ENCODE measurements at regions not wholly inside any gene's neighbourhood (a gene's known extent, or its start where the extent isn't known, plus 50 kb on each side); places are given as distances from the start of the nearest gene placed in this dataset.
"Not testable (repeated sequence)": the region's sequence is repeated elsewhere in the genome, so short reads cannot be mapped to it uniquely, and the experiment has no call there.

DNA sequence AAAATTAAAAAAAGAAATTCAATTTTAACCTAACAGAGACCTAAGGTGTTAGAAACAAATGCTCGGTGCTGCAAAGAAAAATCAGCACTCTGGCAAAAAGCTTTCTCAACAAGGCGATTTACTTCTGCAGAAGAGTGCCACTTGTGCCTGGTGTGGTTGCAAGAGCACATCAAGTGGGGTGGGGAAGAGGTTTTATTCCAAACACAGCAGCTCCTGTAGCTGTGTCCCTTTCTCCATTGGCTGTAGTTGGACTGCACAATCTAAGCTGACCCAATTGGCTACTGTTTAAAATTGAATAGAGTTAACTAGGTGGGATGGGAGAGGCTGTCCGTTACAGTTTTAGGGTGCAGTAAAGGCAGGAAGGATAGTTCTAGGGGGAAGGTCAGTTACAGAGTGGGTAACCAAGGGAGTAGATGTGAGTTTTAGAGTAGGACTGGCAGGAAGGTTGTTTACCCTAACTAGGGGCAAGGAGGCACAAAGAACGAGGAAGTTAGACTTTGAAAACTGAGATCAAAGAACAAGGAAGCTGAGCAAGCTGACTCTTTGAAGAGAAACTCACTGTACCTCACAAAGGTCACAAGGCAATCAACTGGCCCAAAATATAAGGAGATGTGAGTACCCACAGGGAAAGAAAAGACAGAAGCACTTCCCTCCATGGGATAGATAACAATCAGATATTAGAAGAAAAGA, 145.7 kb downstream of the LIG4 start:
- no peak for DNase-seq (ENCODE audit: low spot score in 2 of 2)
- TF ChIP-seq EP300 (IDR thresholded peaks at IDR 0.05) (no peak), POLR2AphosphoS5 (IDR thresholded peaks at IDR 0.05) (no peak), POLR2A (IDR thresholded peaks at IDR 0.05) (no peak)
- TF ChIP-seq, protein P1, sequence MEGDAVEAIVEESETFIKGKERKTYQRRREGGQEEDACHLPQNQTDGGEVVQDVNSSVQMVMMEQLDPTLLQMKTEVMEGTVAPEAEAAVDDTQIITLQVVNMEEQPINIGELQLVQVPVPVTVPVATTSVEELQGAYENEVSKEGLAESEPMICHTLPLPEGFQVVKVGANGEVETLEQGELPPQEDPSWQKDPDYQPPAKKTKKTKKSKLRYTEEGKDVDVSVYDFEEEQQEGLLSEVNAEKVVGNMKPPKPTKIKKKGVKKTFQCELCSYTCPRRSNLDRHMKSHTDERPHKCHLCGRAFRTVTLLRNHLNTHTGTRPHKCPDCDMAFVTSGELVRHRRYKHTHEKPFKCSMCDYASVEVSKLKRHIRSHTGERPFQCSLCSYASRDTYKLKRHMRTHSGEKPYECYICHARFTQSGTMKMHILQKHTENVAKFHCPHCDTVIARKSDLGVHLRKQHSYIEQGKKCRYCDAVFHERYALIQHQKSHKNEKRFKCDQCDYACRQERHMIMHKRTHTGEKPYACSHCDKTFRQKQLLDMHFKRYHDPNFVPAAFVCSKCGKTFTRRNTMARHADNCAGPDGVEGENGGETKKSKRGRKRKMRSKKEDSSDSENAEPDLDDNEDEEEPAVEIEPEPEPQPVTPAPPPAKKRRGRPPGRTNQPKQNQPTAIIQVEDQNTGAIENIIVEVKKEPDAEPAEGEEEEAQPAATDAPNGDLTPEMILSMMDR (IDR thresholded peaks at IDR 0.05) = no peak
- no peak overlapping the region for H3K27ac ChIP-seq
- H3K27me3 ChIP-seq = no peaks in the 10 kb centered on the region
- H3K36me3 ChIP-seq = no peaks in the 10 kb centered on the region
- peaks cover 3% of the 10 kb centered on the region for H3K9me3 ChIP-seq
- H3K4me3 ChIP-seq = no peak overlapping the region
- no peaks in the 10 kb centered on the region for H3K4me1 ChIP-seq
- WGBS = 58% methylated on average over 4 of the region's 4 CpGs

DNA sequence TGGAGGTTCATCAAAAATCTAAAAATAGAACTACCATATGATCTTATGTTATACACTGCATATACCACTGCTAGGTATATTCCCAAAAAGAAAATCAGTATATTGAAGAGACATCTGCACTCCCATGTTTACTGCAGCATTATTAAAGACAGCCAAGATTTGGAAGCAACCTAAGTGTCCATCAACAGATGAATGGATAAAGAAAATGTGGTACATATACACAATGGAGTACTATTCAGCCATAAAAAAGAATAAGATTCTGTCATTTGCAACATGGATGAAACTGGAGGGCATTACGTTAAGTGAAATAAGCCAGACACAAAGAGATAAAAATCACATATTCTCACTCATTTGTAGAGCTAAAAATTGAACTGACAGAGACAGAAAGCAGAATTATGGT, 151.0 kb downstream of the LIG4 start:
- not testable (repeated sequence) for H3K36me3 ChIP-seq; H3K27ac ChIP-seq; H3K4me1 ChIP-seq; H3K4me3 ChIP-seq; H3K9me3 ChIP-seq; DNase-seq (ENCODE audit: low spot score in 2 of 2); H3K27me3 ChIP-seq
- WGBS = 56% methylated on average over 1 of the region's 1 CpG

DNA sequence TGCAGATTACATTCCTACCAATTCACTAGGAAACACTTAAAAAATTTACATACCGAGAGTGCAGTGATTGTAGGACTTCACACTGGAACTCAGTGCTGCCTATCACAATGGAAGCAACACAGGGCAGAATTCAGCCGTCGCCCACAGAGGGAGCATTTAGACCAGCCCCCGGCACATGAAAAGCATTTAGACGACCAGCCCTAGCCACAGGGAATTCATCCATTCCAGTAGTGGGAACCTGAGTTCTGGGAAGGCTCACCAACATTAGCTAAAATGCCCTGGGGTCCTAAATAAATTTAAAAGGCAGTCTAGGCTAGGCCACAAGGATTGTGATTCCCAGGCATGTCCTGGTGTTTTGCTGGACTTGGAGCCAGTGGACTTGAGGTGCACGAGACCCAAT, 155.2 kb downstream of the LIG4 start:
- H3K27ac ChIP-seq = no peak overlapping the region
- no peak overlapping the region for H3K4me3 ChIP-seq
- TF ChIP-seq POLR2AphosphoS5 (IDR thresholded peaks at IDR 0.05) (no peak), POLR2A (IDR thresholded peaks at IDR 0.05) (no peak), EP300 (IDR thresholded peaks at IDR 0.05) (no peak)
- no peaks in the 10 kb centered on the region for H3K4me1 ChIP-seq
- H3K27me3 ChIP-seq = no peaks in the 10 kb centered on the region
- H3K9me3 ChIP-seq = no peaks in the 10 kb centered on the region
- WGBS = 62% methylated on average over 6 of the region's 6 CpGs
- no peaks in the 10 kb centered on the region for H3K36me3 ChIP-seq
- DNase-seq (ENCODE audit: low spot score in 2 of 2) = no peak

DNA sequence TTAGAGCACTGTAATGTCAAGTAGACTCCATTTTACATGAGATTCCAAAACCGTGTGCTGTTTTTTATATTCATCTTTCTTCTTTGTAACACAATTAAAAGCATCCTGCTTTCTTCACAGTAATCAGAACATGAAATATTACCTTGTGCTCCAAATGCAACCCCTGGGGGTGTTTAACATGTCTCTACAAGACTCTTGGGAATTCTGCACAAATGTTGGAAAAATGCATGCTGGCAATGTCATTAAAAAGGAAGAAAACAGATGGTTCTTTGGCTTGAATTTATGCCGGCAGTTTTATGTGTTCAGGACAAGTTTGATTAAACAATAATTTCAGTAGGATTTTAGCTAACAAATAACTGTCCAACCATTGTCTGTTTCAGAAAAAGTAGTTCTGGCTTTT, 159.1 kb downstream of the LIG4 start:
- WGBS = 16% methylated on average over 2 of the region's 2 CpGs
- Histone ChIP-seq H3K9me3 (no peaks in the 10 kb centered on the region), H3K36me3 (no peaks in the 10 kb centered on the region), H3K4me3 (no peak overlapping the region), H3K27me3 (no peaks in the 10 kb centered on the region), H3K4me1 (no peaks in the 10 kb centered on the region), H3K27ac (no peak overlapping the region)
- TF ChIP-seq POLR2AphosphoS5 (IDR thresholded peaks at IDR 0.05) = no peak
- no peak for TF ChIP-seq EP300 (IDR thresholded peaks at IDR 0.05)
- no peak for TF ChIP-seq POLR2A (IDR thresholded peaks at IDR 0.05)
- TF ChIP-seq, protein P1 (IDR thresholded peaks at IDR 0.05) = no peak
- DNase-seq (ENCODE audit: low spot score in 2 of 2) = no peak

DNA sequence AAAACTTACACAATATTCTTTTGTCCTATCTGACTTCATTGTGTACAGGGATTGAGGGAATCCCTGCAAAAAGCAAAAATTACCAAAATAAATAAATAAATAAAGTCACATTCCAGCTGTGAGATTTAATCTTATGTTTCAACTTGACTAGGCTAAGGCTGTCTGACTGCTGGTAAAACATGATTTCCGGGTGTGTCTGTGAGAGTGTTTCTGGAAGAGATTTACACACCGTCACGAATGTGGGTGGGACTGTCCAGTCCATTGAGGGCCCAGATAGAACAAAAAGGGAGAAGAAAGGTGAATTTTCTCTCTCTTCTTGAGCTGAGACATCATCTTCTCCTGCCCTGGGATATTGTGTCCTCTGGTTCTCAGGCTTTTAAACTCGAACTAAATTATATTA, 166.1 kb downstream of the LIG4 start:
- no peaks in the 10 kb centered on the region for H3K27me3 ChIP-seq
- H3K27ac ChIP-seq = no peak overlapping the region
- no peaks in the 10 kb centered on the region for H3K4me1 ChIP-seq
- DNase-seq (ENCODE audit: low spot score in 2 of 2) = no peak
- 32% methylated on average over 4 of the region's 4 CpGs for WGBS
- TF ChIP-seq, protein P1 (IDR thresholded peaks at IDR 0.05) = no peak
- TF ChIP-seq POLR2AphosphoS5 (IDR thresholded peaks at IDR 0.05) = no peak
- no peak for TF ChIP-seq POLR2A (IDR thresholded peaks at IDR 0.05)
- no peak for TF ChIP-seq EP300 (IDR thresholded peaks at IDR 0.05)
- no peak overlapping the region for H3K4me3 ChIP-seq
- H3K9me3 ChIP-seq = no peaks in the 10 kb centered on the region
- H3K36me3 ChIP-seq = no peaks in the 10 kb centered on the region

DNA sequence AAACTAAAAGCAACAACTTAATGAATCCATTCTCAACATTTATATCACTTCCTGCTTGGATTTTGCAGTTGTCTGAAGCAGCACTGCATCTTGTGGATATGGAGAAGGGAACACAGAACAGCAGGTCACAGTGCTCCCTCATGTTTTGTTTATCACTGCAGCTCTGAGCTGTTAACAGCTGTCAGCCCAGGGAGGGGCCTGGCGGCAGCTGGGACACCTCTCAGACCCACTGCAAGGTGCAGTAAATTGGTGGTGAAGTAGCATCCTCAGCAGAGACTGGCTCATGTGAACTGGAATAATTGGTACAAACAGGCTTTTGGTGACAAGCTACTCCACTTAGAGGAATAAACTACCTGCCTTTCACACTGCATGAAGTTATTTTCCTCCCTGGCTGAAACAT, 170.4 kb downstream of the LIG4 start:
- Histone ChIP-seq H3K36me3 (no peaks in the 10 kb centered on the region), H3K4me3 (no peak overlapping the region), H3K9me3 (no peaks in the 10 kb centered on the region), H3K27me3 (no peaks in the 10 kb centered on the region), H3K27ac (no peak overlapping the region), H3K4me1 (no peaks in the 10 kb centered on the region)
- 50% methylated on average over 1 of the region's 1 CpG for WGBS
- no peak for DNase-seq (ENCODE audit: low spot score in 2 of 2)
- no peak for TF ChIP-seq POLR2A (IDR thresholded peaks at IDR 0.05)
- no peak for TF ChIP-seq EP300 (IDR thresholded peaks at IDR 0.05)
- TF ChIP-seq POLR2AphosphoS5 (IDR thresholded peaks at IDR 0.05) = no peak
- TF ChIP-seq, protein P1 (IDR thresholded peaks at IDR 0.05) = no peak

DNA sequence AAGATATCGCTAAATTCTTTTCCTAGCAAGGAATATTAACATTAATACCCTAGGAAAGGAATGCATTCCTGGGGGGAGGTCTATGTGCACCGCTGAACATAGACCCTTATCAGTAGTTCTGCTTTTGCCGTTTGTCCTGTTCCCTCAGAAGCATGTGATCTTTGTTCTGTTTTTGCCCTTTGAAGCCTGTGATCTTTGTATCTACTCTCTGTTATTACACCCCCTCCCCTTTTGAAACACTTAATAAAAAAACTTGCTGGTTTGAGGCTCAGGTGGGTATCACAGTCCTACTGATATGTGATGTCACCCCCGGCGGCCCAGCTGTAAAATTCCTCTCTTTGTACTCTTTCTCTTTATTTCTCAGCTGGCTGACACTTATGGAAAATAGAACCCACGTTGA, 172.5 kb downstream of the LIG4 start:
- H3K27ac ChIP-seq; H3K4me3 ChIP-seq; H3K4me1 ChIP-seq; H3K27me3 ChIP-seq; H3K36me3 ChIP-seq; H3K9me3 ChIP-seq; DNase-seq (ENCODE audit: low spot score in 2 of 2): not testable (repeated sequence)
- WGBS = 72% methylated on average over 6 of the region's 6 CpGs
